CD4-positive, alpha-beta T cell (primary cell): ENCODE measurements at regions not wholly inside any gene's neighbourhood (a gene's known extent, or its start where the extent isn't known, plus 50 kb on each side); places are given as distances from the start of the nearest gene placed in this dataset.

Source experiments
- ATAC-seq: fragments of 200-7000 bp; cut with Tn5 transposase; one replicate; pipeline ENCODE4 v1.10.0; 2022; ENCODE audit warnings: mild to moderate bottlenecking; ENCODE audit not compliant: poor library complexity
- CTCF ChIA-PET: fragments of 350-600 bp; sonication (Branson Sonifier 250); formaldehyde crosslinking; loops from one replicate; lab custom pipeline; 2021; ENCODE audit warnings: antibody characterized with exemption, inconsistent platforms; lab: Charles Lee
- POLR2A ChIA-PET: fragments of 350-600 bp; sonication (Branson Sonifier 250); formaldehyde crosslinking; loops from one replicate; lab custom pipeline; 2021; ENCODE audit warnings: antibody characterized with exemption, inconsistent platforms; lab: Charles Lee
- DNase-seq, 14 experiments: peaks; one replicate each; pipeline ENCODE4 v3.0.0-alpha.2; 2013 to 2020; ENCODE audit warnings: mixed read lengths in 2 of 14
- H3K27ac ChIP-seq, 2 donors: one replicate each; pipeline versions ENCODE4 v1.5.1 to v1.7.0; 2013; ENCODE audit warnings: low read length in 2 of 2, low read depth in 1 of 2, mild to moderate bottlenecking in 1 of 2
- H3K27me3 ChIP-seq, 2 experiments: 1 replicate in 1 of 2; 2 replicates in 1 of 2; pipeline versions ENCODE4 v1.6.1 to v1.7.0; 2013; ENCODE audit warnings: low read length in 2 of 2, control low read depth in 1 of 2, mild to moderate bottlenecking in 1 of 2, moderate library complexity in 1 of 2; ENCODE audit not compliant: insufficient read depth in 2 of 2, control insufficient read depth in 1 of 2
- H3K36me3 ChIP-seq: one replicate; pipeline ENCODE4 v1.6.1; 2013; ENCODE audit warnings: low read length, control low read depth; ENCODE audit not compliant: insufficient read depth
- H3K4me1 ChIP-seq: one replicate; pipeline ENCODE4 v1.6.1; 2013; ENCODE audit warnings: low read length, control low read depth; ENCODE audit not compliant: insufficient read depth
- H3K4me3 ChIP-seq: one replicate; pipeline ENCODE4 v1.5.1; 2013; ENCODE audit warnings: mild to moderate bottlenecking, low read length, moderate library complexity
- H3K9me3 ChIP-seq, 2 experiments: 1 replicate in 1 of 2; 2 replicates in 1 of 2; pipeline versions ENCODE4 v1.6.1 to v1.7.0; 2013; ENCODE audit warnings: low read length in 2 of 2, mild to moderate bottlenecking in 2 of 2, control low read depth in 1 of 2, moderate library complexity in 1 of 2; ENCODE audit not compliant: control insufficient read depth in 1 of 2, insufficient read depth in 1 of 2
- H3K27ac Mint-ChIP-seq: one replicate; pipeline ENCODE4 v1.8.0; 2020; ENCODE audit warnings: mixed read lengths
- H3K27me3 Mint-ChIP-seq: one replicate; pipeline ENCODE4 v1.8.0; 2021; ENCODE audit warnings: mixed read lengths
- H3K36me3 Mint-ChIP-seq: one replicate; pipeline ENCODE4 v1.8.0; 2021; ENCODE audit warnings: low read depth, mixed read lengths
- H3K4me1 Mint-ChIP-seq: one replicate; pipeline ENCODE4 v1.8.0; 2021; ENCODE audit warnings: low read depth, mixed read lengths
- H3K4me3 Mint-ChIP-seq: one replicate; pipeline ENCODE4 v1.8.0; 2020; ENCODE audit warnings: mild to moderate bottlenecking, mixed read lengths
- H3K9me3 Mint-ChIP-seq: one replicate; pipeline ENCODE4 v1.8.0; 2020; ENCODE audit warnings: mixed read lengths
- CTCF ChIP-seq: fragments of 200-600 bp; IDR thresholded peaks from one replicate; pipeline ENCODE4 v1.8.0; 2022; ENCODE audit warnings: antibody characterized with exemption, mild to moderate bottlenecking
- intact Hi-C, 2 experiments: fragments of 100-400 bp; cut with DNase I in 1 of 2; cut with micrococcal nuclease in 1 of 2; formaldehyde crosslinking; loops; one replicate each; pipeline versions ENCODE4 v1.15.1 to v1.9.0; 2023 to 2025; cut with DNase I, micrococcal nuclease

- TF ChIP-seq CTCF: no peak
- DNase-seq: no peak
- Mint-ChIP-seq H3K4me1 (no peaks in the 10 kb centered on the region), H3K4me3 (no peak overlapping the region), H3K9me3 (peaks cover 4% of the 10 kb centered on the region), H3K36me3 (no peaks in the 10 kb centered on the region), H3K27ac (no peak overlapping the region), H3K27me3 (no peaks in the 10 kb centered on the region)
- CTCF ChIA-PET: no interaction called here
- Histone ChIP-seq H3K4me1 (no peaks in the 10 kb centered on the region), H3K9me3 (no peaks in the 10 kb centered on the region), H3K4me3 (no peak overlapping the region), H3K36me3 (no peaks in the 10 kb centered on the region), H3K27me3 (no peaks in the 10 kb centered on the region), H3K27ac (no peak overlapping the region)
- ATAC-seq: no peak
- intact Hi-C loops: no loop called here
- POLR2A ChIA-PET: no interaction called here
These were observed 1599.6 kb downstream of the SLITRK5 start for GRCh38 chr13:89270736-89271135.

DNA sequence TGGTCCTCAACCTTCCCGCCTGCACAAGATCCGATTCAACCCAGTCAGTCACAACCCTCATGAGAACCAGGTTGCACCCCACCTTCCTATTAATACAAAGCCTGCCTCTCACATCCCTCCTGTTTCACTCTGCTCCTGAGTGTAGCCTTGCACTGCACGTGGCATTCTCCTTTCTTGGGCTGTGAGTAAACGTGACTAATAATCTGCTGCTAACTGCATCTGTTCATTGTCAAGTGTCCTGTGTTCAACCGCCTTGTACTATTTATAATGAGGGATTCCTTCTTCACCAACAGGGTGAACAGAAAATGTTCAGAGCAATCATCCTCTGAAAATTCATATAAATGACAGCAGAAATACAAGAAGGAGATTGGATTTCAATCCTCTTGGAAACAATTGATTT lies 1608.2 kb downstream of the SLITRK5 start:
- no peaks in the 10 kb centered on the region for H3K4me1 Mint-ChIP-seq
- no peak for TF ChIP-seq CTCF
- ATAC-seq (no peak), DNase-seq (no peak)
- ChIA-PET POLR2A (no interaction called here), CTCF (no interaction called here)
- Histone ChIP-seq H3K27ac (no peak overlapping the region), H3K4me1 (no peaks in the 10 kb centered on the region), H3K27me3 (no peaks in the 10 kb centered on the region), H3K9me3 (peaks cover 0 to 11% of the 10 kb centered on the region in 2 experiments), H3K36me3 (no peaks in the 10 kb centered on the region), H3K4me3 (no peak overlapping the region)
- H3K27me3 Mint-ChIP-seq: no peaks in the 10 kb centered on the region
- no peak overlapping the region for H3K27ac Mint-ChIP-seq
- H3K4me3 Mint-ChIP-seq: no peak overlapping the region
- H3K36me3 Mint-ChIP-seq: no peaks in the 10 kb centered on the region
- intact Hi-C loops: no loop called here
- peaks cover 3% of the 10 kb centered on the region for H3K9me3 Mint-ChIP-seq

DNA sequence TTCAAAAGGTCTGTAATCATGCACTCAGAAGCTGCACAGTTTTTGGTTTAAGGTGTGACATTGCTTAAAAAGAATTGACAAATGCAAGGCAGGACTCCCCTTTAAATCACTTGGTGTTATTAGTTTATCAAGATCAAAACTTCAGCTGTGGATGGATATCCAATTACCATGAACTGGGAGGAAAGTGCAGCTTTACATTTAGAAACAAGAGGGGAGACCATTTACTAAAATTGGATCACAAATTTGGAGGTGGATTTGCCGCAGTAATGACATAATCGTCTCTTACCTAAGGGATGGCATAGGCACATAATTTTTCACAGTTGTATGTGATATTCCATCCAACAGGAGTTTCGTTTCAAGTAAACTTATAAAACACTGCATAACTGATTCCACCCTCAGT lies 1610.2 kb downstream of the SLITRK5 start:
- Mint-ChIP-seq H3K9me3 (peaks cover 3% of the 10 kb centered on the region), H3K4me1 (no peaks in the 10 kb centered on the region), H3K4me3 (no peak overlapping the region), H3K27me3 (no peaks in the 10 kb centered on the region), H3K36me3 (no peaks in the 10 kb centered on the region), H3K27ac (no peak overlapping the region)
- Histone ChIP-seq H3K27ac (no peak overlapping the region), H3K4me3 (no peak overlapping the region), H3K4me1 (no peaks in the 10 kb centered on the region), H3K9me3 (peaks cover 0 to 11% of the 10 kb centered on the region in 2 experiments), H3K27me3 (no peaks in the 10 kb centered on the region), H3K36me3 (no peaks in the 10 kb centered on the region)
- ATAC-seq (no peak), DNase-seq (no peak)
- ChIA-PET CTCF (no interaction called here), POLR2A (no interaction called here)
- intact Hi-C loops: no loop called here
- no peak for TF ChIP-seq CTCF
